Hepatocyte (in vitro differentiated cells): ENCODE measurements at regions not wholly inside any gene's neighbourhood (a gene's known extent, or its start where the extent isn't known, plus 50 kb on each side); places are given as distances from the start of the nearest gene placed in this dataset.

Experiments used
- DNase-seq: peaks from one replicate; pipeline ENCODE4 v3.0.0-alpha.2; 2016; ENCODE audit warnings: low spot score
- H2AFZ ChIP-seq: fragments of 200-600 bp; sonication (generic); 2 replicates; pipeline ENCODE4 v1.6.0; 2016; ENCODE audit warnings: antibody characterized with exemption, mild to moderate bottlenecking
- H3K27ac ChIP-seq: fragments of 200-600 bp; sonication (generic); 2 replicates; pipeline ENCODE4 v1.5.1; 2016; ENCODE audit warnings: mild to moderate bottlenecking
- H3K27me3 ChIP-seq: fragments of 200-600 bp; sonication (generic); 2 replicates; pipeline ENCODE4 v1.6.1; 2016
- H3K36me3 ChIP-seq: fragments of 200-600 bp; sonication (generic); replicated peaks from 2 replicates; pipeline ENCODE4 v1.5.1; 2016; ENCODE audit warnings: low read depth; ENCODE audit not compliant: insufficient read depth
- H3K4me1 ChIP-seq: fragments of 200-600 bp; sonication (generic); 2 replicates; pipeline ENCODE4 v1.5.1; 2016; ENCODE audit warnings: mild to moderate bottlenecking, moderate library complexity; ENCODE audit not compliant: insufficient read depth
- H3K4me2 ChIP-seq: fragments of 200-600 bp; sonication (generic); 2 replicates; pipeline ENCODE4 v1.6.0; 2016
- H3K4me3 ChIP-seq: fragments of 200-600 bp; sonication (generic); 2 replicates; pipeline ENCODE4 v1.5.1; 2016; ENCODE audit warnings: mild to moderate bottlenecking
- H3K79me2 ChIP-seq: fragments of 200-600 bp; sonication (generic); 2 replicates; pipeline ENCODE4 v1.6.0; 2017; ENCODE audit warnings: mild to moderate bottlenecking
- H3K9me2 ChIP-seq: fragments of 200-600 bp; sonication (generic); replicated peaks from 2 replicates; pipeline ENCODE4 v1.6.0; 2017; ENCODE audit warnings: mild to moderate bottlenecking; ENCODE audit not compliant: insufficient read depth
- H3K9me3 ChIP-seq: fragments of 200-600 bp; sonication (generic); 2 replicates; pipeline ENCODE4 v1.5.1; 2016; ENCODE audit warnings: low read depth, mild to moderate bottlenecking
- H4K20me1 ChIP-seq: fragments of 200-600 bp; sonication (generic); 2 replicates; pipeline ENCODE4 v1.6.0; 2016; ENCODE audit warnings: mild to moderate bottlenecking; ENCODE audit not compliant: insufficient read depth, poor library complexity, severe bottlenecking
- CTCF ChIP-seq: fragments of 200-600 bp; sonication (generic); IDR thresholded peaks from 2 replicates; pipeline ENCODE4 v1.5.1; 2016; ENCODE audit warnings: antibody characterized with exemption, mild to moderate bottlenecking; ENCODE audit not compliant: poor library complexity
- EZH2 ChIP-seq: fragments of 200-600 bp; sonication (generic); IDR thresholded peaks from 2 replicates; pipeline ENCODE4 v1.6.1; 2016; ENCODE audit warnings: antibody characterized with exemption, mild to moderate bottlenecking, borderline replicate concordance
- EZH2phosphoT487 ChIP-seq: fragments of 200-600 bp; sonication (generic); IDR thresholded peaks from one replicate; pipeline ENCODE4 v1.6.1; 2018; ENCODE audit warnings: antibody characterized with exemption, mild to moderate bottlenecking, low read depth, moderate library complexity; ENCODE audit not compliant: unreplicated experiment, severe bottlenecking
- WGBS: methylation state at CpG from one replicate; pipeline ENCODE4 v1.1.6; 2016; ENCODE audit warnings: low lambda C conversion rate; ENCODE audit errors: missing lambda C conversion rate; 5-methylcytosine and 5-hydroxymethylcytosine counted together

- Histone ChIP-seq H2AFZ (no peak overlapping the region), H3K4me1 (peaks cover 7% of the 10 kb centered on the region), H3K4me3 (no peak overlapping the region), H3K79me2 (no peaks in the 10 kb centered on the region), H3K9me3 (no peaks in the 10 kb centered on the region), H3K27me3 (no peaks in the 10 kb centered on the region), H3K4me2 (no peak overlapping the region), H3K36me3 (no peaks in the 10 kb centered on the region), H4K20me1 (no peaks in the 10 kb centered on the region), H3K9me2 (no peaks in the 10 kb centered on the region), H3K27ac (no peak overlapping the region)
- no peak for TF ChIP-seq CTCF
- TF ChIP-seq EZH2 = no peak
- no peak for TF ChIP-seq EZH2phosphoT487
- no peak for DNase-seq
- 93% methylated on average over 2 of the region's 2 CpGs for whole genome bisulfite sequencing
Observed at GRCh38 chr22:27152033-27152432, 494.6 kb downstream of the MIAT start.

- Histone ChIP-seq H3K4me1 (no peaks in the 10 kb centered on the region), H3K4me2 (no peak overlapping the region), H3K9me3 (no peaks in the 10 kb centered on the region), H4K20me1 (no peaks in the 10 kb centered on the region), H3K9me2 (no peaks in the 10 kb centered on the region), H3K79me2 (no peaks in the 10 kb centered on the region), H2AFZ (no peak overlapping the region), H3K36me3 (no peaks in the 10 kb centered on the region), H3K27me3 (no peaks in the 10 kb centered on the region), H3K4me3 (no peak overlapping the region), H3K27ac (no peak overlapping the region)
- no peak for DNase-seq
- WGBS = 82% methylated on average over 2 of the region's 2 CpGs
- TF ChIP-seq CTCF (no peak), EZH2 (no peak), EZH2phosphoT487 (no peak)
Observed at GRCh38 chr22:27152883-27153282, 495.5 kb downstream of the MIAT start.

GRCh38 chr22:27153386-27153785 is 496.0 kb downstream of the MIAT start:
- H3K4me2 ChIP-seq = no peak overlapping the region
- no peaks in the 10 kb centered on the region for H3K4me1 ChIP-seq
- H4K20me1 ChIP-seq = no peaks in the 10 kb centered on the region
- H3K36me3 ChIP-seq = no peaks in the 10 kb centered on the region
- H3K27me3 ChIP-seq = no peaks in the 10 kb centered on the region
- H2AFZ ChIP-seq = no peak overlapping the region
- WGBS = 97% methylated on average over 4 of the region's 4 CpGs
- no peak overlapping the region for H3K27ac ChIP-seq
- H3K4me3 ChIP-seq = no peak overlapping the region
- TF ChIP-seq EZH2 (no peak), CTCF (no peak), EZH2phosphoT487 (no peak)
- H3K9me3 ChIP-seq = no peaks in the 10 kb centered on the region
- no peaks in the 10 kb centered on the region for H3K9me2 ChIP-seq
- no peaks in the 10 kb centered on the region for H3K79me2 ChIP-seq
- no peak for DNase-seq

GRCh38 chr22:27154717-27155116 is 497.3 kb downstream of the MIAT start:
- 86% methylated on average over 12 of the region's 12 CpGs for WGBS
- no peaks in the 10 kb centered on the region for H4K20me1 ChIP-seq
- no peaks in the 10 kb centered on the region for H3K27me3 ChIP-seq
- no peak for DNase-seq
- no peaks in the 10 kb centered on the region for H3K79me2 ChIP-seq
- no peak overlapping the region for H3K4me3 ChIP-seq
- no peak overlapping the region for H2AFZ ChIP-seq
- H3K9me2 ChIP-seq = no peaks in the 10 kb centered on the region
- TF ChIP-seq CTCF = no peak
- TF ChIP-seq EZH2phosphoT487 = no peak
- no peak for TF ChIP-seq EZH2
- H3K4me2 ChIP-seq = no peak overlapping the region
- H3K9me3 ChIP-seq = no peaks in the 10 kb centered on the region
- no peak overlapping the region for H3K27ac ChIP-seq
- H3K4me1 ChIP-seq = no peaks in the 10 kb centered on the region
- no peaks in the 10 kb centered on the region for H3K36me3 ChIP-seq
